H1 (cell line): ENCODE measurements at regions not wholly inside any gene's neighbourhood (a gene's known extent, or its start where the extent isn't known, plus 50 kb on each side); places are given as distances from the start of the nearest gene placed in this dataset.
A peak's percentile ranks its signal among the peaks of the same experiment; 100 is the strongest.

Source experiments
- CTCF ChIA-PET: fragments of 300-600 bp; sonication (Branson Sonifier 250); formaldehyde crosslinking; loops from one replicate; lab custom pipeline; 2021; ENCODE audit not compliant: partially characterized antibody; lab: Charles Lee
- POLR2A ChIA-PET: fragments of 300-600 bp; sonication (Branson Sonifier 250); formaldehyde crosslinking; loops from one replicate; lab custom pipeline; 2021; ENCODE audit warnings: inconsistent platforms; ENCODE audit not compliant: partially characterized antibody; lab: Charles Lee
- DNase-seq, 2 experiments: peaks; one replicate each; pipeline versions ENCODE4 v3.0.0 to v3.0.0-alpha.2; 2010 to 2022; ENCODE audit warnings: low spot score in 2 of 2, low read depth in 1 of 2, mixed read lengths in 1 of 2
- FAIRE-seq: peaks from 2 replicates; lab custom pipeline; 2011; peaks lifted over from hg19 to GRCh38; lab: Jason Lieb, UNC
- H2AFZ ChIP-seq: 2 replicates; pipeline ENCODE4 v1.8.1; 2012; ENCODE audit warnings: low read length, inconsistent platforms
- H2AK5ac ChIP-seq: 2 replicates; pipeline ENCODE4 v1.6.1; 2013; ENCODE audit warnings: low read depth, low read length
- H2BK120ac ChIP-seq: replicated peaks from 2 replicates; pipeline ENCODE3; 2013; ENCODE audit warnings: low read depth, low read length, inconsistent platforms
- H2BK12ac ChIP-seq: 2 replicates; pipeline ENCODE4 v1.6.1; 2013; ENCODE audit warnings: low read depth, low read length
- H2BK15ac ChIP-seq: 2 replicates; pipeline ENCODE4 v1.6.1; 2013; ENCODE audit warnings: low read length
- H2BK20ac ChIP-seq: 2 replicates; pipeline ENCODE4 v1.6.1; 2013; ENCODE audit warnings: low read length
- H2BK5ac ChIP-seq: 2 replicates; pipeline ENCODE4 v1.6.1; 2013; ENCODE audit warnings: low read depth, low read length
- H3K14ac ChIP-seq: 2 replicates; pipeline ENCODE4 v1.6.1; 2013; ENCODE audit warnings: inconsistent platforms; ENCODE audit not compliant: insufficient read length
- H3K18ac ChIP-seq: 2 replicates; pipeline ENCODE4 v1.6.1; 2013; ENCODE audit warnings: low read length; ENCODE audit errors: extremely low read depth
- H3K23ac ChIP-seq: 2 replicates; pipeline ENCODE4 v1.6.1; 2013; ENCODE audit warnings: inconsistent platforms; ENCODE audit not compliant: insufficient read length
- H3K23me2 ChIP-seq: 2 replicates; pipeline ENCODE4 v1.6.1; 2013; ENCODE audit warnings: low read depth, low read length
- H3K27ac ChIP-seq: 2 replicates; pipeline ENCODE4 v1.6.1; 2011; ENCODE audit warnings: low read depth, low read length, inconsistent platforms
- H3K27me3 ChIP-seq, 4 experiments: replicated peaks in 1 of 4; 1 replicate in 1 of 4; 2 replicates in 3 of 4; pipeline versions ENCODE4 v1.6.1 to v1.8.1; 2011 to 2013; ENCODE audit warnings: low read length in 3 of 4, mild to moderate bottlenecking in 3 of 4, inconsistent platforms in 2 of 4, mixed read lengths in 2 of 4, moderate library complexity in 1 of 4; ENCODE audit not compliant: control insufficient read depth in 3 of 4, insufficient read depth in 3 of 4; ENCODE audit errors: extremely low read depth in 1 of 4
- H3K36me3 ChIP-seq, 4 experiments: 2 replicates each; pipeline versions ENCODE4 v1.6.1 to v1.8.1; 2011 to 2013; ENCODE audit warnings: mild to moderate bottlenecking in 4 of 4, low read length in 3 of 4, moderate library complexity in 2 of 4, control low read depth in 1 of 4, inconsistent platforms in 1 of 4; ENCODE audit not compliant: insufficient read depth in 4 of 4, control insufficient read depth in 2 of 4
- H3K4ac ChIP-seq: replicated peaks from 2 replicates; pipeline ENCODE3; 2013; ENCODE audit warnings: low read length, low read depth, mixed read lengths, inconsistent platforms; ENCODE audit not compliant: insufficient read length
- H3K4me1 ChIP-seq, 4 experiments: replicated peaks in 1 of 4; 1 replicate in 1 of 4; 2 replicates in 3 of 4; pipeline versions ENCODE4 v1.6.1 to v1.8.1; 2011 to 2013; ENCODE audit warnings: low read length in 3 of 4, inconsistent platforms in 2 of 4, mixed read lengths in 1 of 4; ENCODE audit not compliant: insufficient read depth in 4 of 4, control insufficient read depth in 3 of 4
- H3K4me2 ChIP-seq, 2 experiments: 2 replicates each; pipeline versions ENCODE4 v1.6.1 to v1.8.1; 2011 to 2013; ENCODE audit warnings: low read depth in 2 of 2, low read length in 2 of 2, control low read depth in 1 of 2, inconsistent platforms in 1 of 2, mild to moderate bottlenecking in 1 of 2; ENCODE audit not compliant: insufficient read depth in 1 of 2
- H3K4me3 ChIP-seq, 4 experiments: fragments of 200-600, 300-600 bp in 1 of 4; sonication (generic), shearing (Covaris generic), sonication (Bioruptor Twin) in 1 of 4; 2 replicates each; pipeline versions ENCODE4 v1.5.1 to v1.8.1; 2011 to 2016; ENCODE audit warnings: low read length in 4 of 4, low read depth in 3 of 4, control low read depth in 2 of 4, inconsistent platforms in 2 of 4, mild to moderate bottlenecking in 2 of 4, mixed read lengths in 1 of 4, moderate library complexity in 1 of 4; ENCODE audit not compliant: insufficient read depth in 2 of 4; ENCODE audit errors: extremely low read depth in 1 of 4
- H3K56ac ChIP-seq: replicated peaks from 2 replicates; pipeline ENCODE3; 2013; ENCODE audit warnings: low read depth, mild to moderate bottlenecking, mixed read lengths, low read length, inconsistent platforms; ENCODE audit not compliant: insufficient read length
- H3K79me1 ChIP-seq: 2 replicates; pipeline ENCODE4 v1.6.1; 2013; ENCODE audit warnings: low read depth, low read length, control low read depth
- H3K79me2 ChIP-seq, 2 experiments: 2 replicates each; pipeline versions ENCODE4 v1.6.1 to v1.8.1; 2012 to 2013; ENCODE audit warnings: low read length in 2 of 2, mild to moderate bottlenecking in 2 of 2, inconsistent platforms in 1 of 2; ENCODE audit not compliant: insufficient read depth in 2 of 2, control insufficient read depth in 1 of 2
- H3K9ac ChIP-seq, 4 experiments: replicated peaks in 1 of 4; 1 replicate in 1 of 4; 2 replicates in 3 of 4; pipeline versions ENCODE4 v1.6.1 to v1.8.1; 2011 to 2013; ENCODE audit warnings: low read depth in 3 of 4, low read length in 3 of 4, control low read depth in 2 of 4, mild to moderate bottlenecking in 2 of 4, moderate library complexity in 2 of 4, inconsistent platforms in 1 of 4; ENCODE audit errors: extremely low read depth in 1 of 4
- H3K9me3 ChIP-seq, 2 experiments: 2 replicates each; pipeline versions ENCODE4 v1.6.1 to v1.8.1; 2012 to 2013; ENCODE audit warnings: mild to moderate bottlenecking in 2 of 2, moderate library complexity in 2 of 2, control low read depth in 1 of 2, inconsistent platforms in 1 of 2, low read depth in 1 of 2, low read length in 1 of 2, mixed read lengths in 1 of 2; ENCODE audit not compliant: insufficient read depth in 2 of 2
- H4K20me1 ChIP-seq, 2 experiments: replicated peaks in 1 of 2; 2 replicates each; pipeline versions ENCODE3 to v1.8.1; 2011 to 2013; ENCODE audit warnings: inconsistent platforms in 2 of 2, low read length in 2 of 2, mild to moderate bottlenecking in 1 of 2; ENCODE audit not compliant: insufficient read depth in 2 of 2, control insufficient read depth in 1 of 2
- H4K5ac ChIP-seq: 2 replicates; pipeline ENCODE4 v1.6.1; 2013; ENCODE audit warnings: low read length, low read depth, mixed read lengths, inconsistent platforms; ENCODE audit not compliant: insufficient read length
- H4K8ac ChIP-seq: 2 replicates; pipeline ENCODE4 v1.8.0; 2013; ENCODE audit warnings: mild to moderate bottlenecking, moderate library complexity, low read length, inconsistent platforms; ENCODE audit not compliant: insufficient read depth; ENCODE audit errors: extremely low read depth
- H4K91ac ChIP-seq: replicated peaks from 2 replicates; pipeline ENCODE3; 2013; ENCODE audit warnings: low read length, mixed read lengths, inconsistent platforms; ENCODE audit not compliant: insufficient read length
- BACH1 ChIP-seq: IDR thresholded peaks from 2 replicates; pipeline ENCODE4 v1.6.1; 2012; ENCODE audit warnings: low read length, improper control_type of control experiment
- CTBP2 ChIP-seq: IDR thresholded peaks from 2 replicates; pipeline ENCODE4 v1.7.0; 2011; ENCODE audit warnings: borderline replicate concordance, mild to moderate bottlenecking, moderate library complexity, mixed read lengths, low read length; ENCODE audit not compliant: insufficient read depth, insufficient read length
- EGR1 ChIP-seq: IDR thresholded peaks from 2 replicates; pipeline ENCODE4 v1.6.1; 2011; ENCODE audit warnings: low read depth, low read length, borderline replicate concordance
- JUND ChIP-seq: IDR thresholded peaks from 2 replicates; pipeline ENCODE4 v1.6.1; 2011; ENCODE audit warnings: mild to moderate bottlenecking, improper control_type of control experiment, low read length
- POLR2A ChIP-seq, 2 experiments: IDR thresholded peaks; 1 replicate in 1 of 2; 2 replicates in 1 of 2; pipeline ENCODE4 v1.6.1; 2011; ENCODE audit warnings: low read depth in 2 of 2, low read length in 2 of 2, mild to moderate bottlenecking in 2 of 2; ENCODE audit errors: control extremely low read depth in 1 of 2
- RAD21 ChIP-seq, 2 experiments: IDR thresholded peaks in 1 of 2; conservative IDR thresholded peaks in 1 of 2; 2 replicates each; pipeline ENCODE4 v1.6.1; 2011; ENCODE audit warnings: low read depth in 2 of 2, low read length in 2 of 2, improper control_type of control experiment in 1 of 2, inconsistent platforms in 1 of 2, mild to moderate bottlenecking in 1 of 2, moderate library complexity in 1 of 2
- SIRT6 ChIP-seq: IDR thresholded peaks from one replicate; pipeline ENCODE4 v1.7.1; 2012; ENCODE audit warnings: low read length, inconsistent platforms
- SP4 ChIP-seq: IDR thresholded peaks from 2 replicates; pipeline ENCODE4 v1.6.1; 2012; ENCODE audit warnings: low read length, inconsistent platforms
- SUZ12 ChIP-seq: fragments of 200-600 bp; sonication (generic); IDR thresholded peaks from 2 replicates; pipeline ENCODE4 v1.6.1; 2012; ENCODE audit warnings: mild to moderate bottlenecking, inconsistent platforms, low read length, moderate library complexity, mixed read lengths
- WGBS, 2 experiments: shearing (Covaris generic) in 1 of 2; methylation state at CpG; one replicate each; pipeline versions ENCODE4 v1.1.6 to v1.1.7; 2013 to 2015; ENCODE audit warnings: low lambda C conversion rate in 2 of 2, mixed read lengths in 2 of 2, inconsistent platforms in 1 of 2, low coverage in 1 of 2, missing lambda C conversion rate in 1 of 2; ENCODE audit not compliant: insufficient replicate concordance in 2 of 2, insufficient coverage in 1 of 2, insufficient read length in 1 of 2; ENCODE audit errors: extremely low coverage in 1 of 2, missing lambda C conversion rate in 1 of 2; 5-methylcytosine and 5-hydroxymethylcytosine counted together
- TF ChIP-seq, protein P1 (sequence below): IDR thresholded peaks from 2 replicates; pipeline ENCODE4 v1.6.1; 2011; ENCODE audit warnings: low read length, improper control_type of control experiment

GRCh38 chr3:155013427-155013826 lies 66.7 kb upstream of the MME start:
- no peak for TF ChIP-seq CTBP2
- TF ChIP-seq RAD21 (IDR thresholded peaks at IDR 0.05 in 1 of 2, conservative IDR thresholded peaks at IDR 0.05 in 1 of 2; ENCODE audit: low read depth in 2 of 2, low read length in 2 of 2), result no peak
- TF ChIP-seq SIRT6, result no peak
- TF ChIP-seq, protein P1, sequence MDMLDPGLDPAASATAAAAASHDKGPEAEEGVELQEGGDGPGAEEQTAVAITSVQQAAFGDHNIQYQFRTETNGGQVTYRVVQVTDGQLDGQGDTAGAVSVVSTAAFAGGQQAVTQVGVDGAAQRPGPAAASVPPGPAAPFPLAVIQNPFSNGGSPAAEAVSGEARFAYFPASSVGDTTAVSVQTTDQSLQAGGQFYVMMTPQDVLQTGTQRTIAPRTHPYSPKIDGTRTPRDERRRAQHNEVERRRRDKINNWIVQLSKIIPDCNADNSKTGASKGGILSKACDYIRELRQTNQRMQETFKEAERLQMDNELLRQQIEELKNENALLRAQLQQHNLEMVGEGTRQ, result no peak
- TF ChIP-seq SUZ12, result no peak
- TF ChIP-seq JUND, result no peak
- TF ChIP-seq EGR1, result no peak
- no peak for TF ChIP-seq BACH1
- TF ChIP-seq POLR2A (IDR thresholded peaks at IDR 0.05; ENCODE audit: control extremely low read depth in 1 of 2, low read depth in 2 of 2, low read length in 2 of 2), result no peak
- TF ChIP-seq SP4, result no peak
- TF ChIP-seq, all 59 proteins: peak for 0
- Histone ChIP-seq H4K91ac (no peak overlapping the region), H3K79me2 (no peaks in the 10 kb centered on the region), H2AK5ac (no peak overlapping the region; the same call in 1 of the 2 replicates), H3K4me2 (no peak overlapping the region), H3K9ac (no peak overlapping the region), H2BK20ac (no peak overlapping the region), H3K4me1 (peaks cover 0 to 12% (median 1%) of the 10 kb centered on the region in 4 experiments; a peak in 3 of 7 replicates), H3K9me3 (no peaks in the 10 kb centered on the region), H3K23ac (no peak overlapping the region), H2BK15ac (peak overlapping the region; percentile 3; the same call in 1 of the 2 replicates), H3K79me1 (no peaks in the 10 kb centered on the region), H3K36me3 (no peaks in the 10 kb centered on the region), H2BK120ac (no peak overlapping the region), H4K8ac (no peak overlapping the region), H3K4me3 (no peak overlapping the region), H3K18ac (no peak overlapping the region), H4K20me1 (no peaks in the 10 kb centered on the region), H4K5ac (no peak overlapping the region), H3K27me3 (no peaks in the 10 kb centered on the region), H2BK12ac (peak overlapping the region; percentile 32; the same call in 1 of the 2 replicates), H3K4ac (no peak overlapping the region), H2AFZ (no peak overlapping the region), H3K27ac (no peak overlapping the region), H3K56ac (no peak overlapping the region), H3K14ac (no peak overlapping the region), H3K23me2 (no peaks in the 10 kb centered on the region), H2BK5ac (peak overlapping the region; percentile 12; the same call in 1 of the 2 replicates)
- 95% methylated on average over 2 of the region's 2 CpGs; no CpG with 5 or more reads in 1 of the 2 experiments for WGBS, 2 experiments
- DNase-seq (no peak), FAIRE-seq (no peak)
- CTCF ChIA-PET, result no interaction called here
- POLR2A ChIA-PET, result interaction anchor here (0.6 kb wide), 1 partner anchor 10 kb away, joined by 3 read pairs; no protein-coding TSS in a partner anchor
